ENCODE measurements at regions not wholly inside any gene's neighbourhood (a gene's known extent, or its start where the extent isn't known, plus 50 kb on each side); places are given as distances from the start of the nearest gene placed in this dataset.

- Histone ChIP-seq H3K79me2 (ENCODE audit: low read length) (no peaks in the 10 kb centered on the region), H3K4me1 (ENCODE audit: low read length) (peaks cover 23% of the 10 kb centered on the region), H3K27ac (ENCODE audit: low read length) (no peak overlapping the region), H4K20me1 (ENCODE audit: insufficient read depth, low read length) (no peaks in the 10 kb centered on the region), H3K36me3 (replicated peaks; ENCODE audit: low read depth, low read length) (no peaks in the 10 kb centered on the region), H3K27me3 (ENCODE audit: low read depth, low read length) (no peaks in the 10 kb centered on the region), H3K9ac (ENCODE audit: low read length) (no peak overlapping the region), H3K4me3 (ENCODE audit: low read length) (no peak overlapping the region), H2AFZ (ENCODE audit: low read depth, low read length) (no peak overlapping the region), H3K4me2 (ENCODE audit: low read length) (no peak overlapping the region; the same call in 1 of the 2 replicates), H3K9me3 (ENCODE audit: insufficient read depth, low read length) (no peaks in the 10 kb centered on the region)
- TF ChIP-seq, protein P1, sequence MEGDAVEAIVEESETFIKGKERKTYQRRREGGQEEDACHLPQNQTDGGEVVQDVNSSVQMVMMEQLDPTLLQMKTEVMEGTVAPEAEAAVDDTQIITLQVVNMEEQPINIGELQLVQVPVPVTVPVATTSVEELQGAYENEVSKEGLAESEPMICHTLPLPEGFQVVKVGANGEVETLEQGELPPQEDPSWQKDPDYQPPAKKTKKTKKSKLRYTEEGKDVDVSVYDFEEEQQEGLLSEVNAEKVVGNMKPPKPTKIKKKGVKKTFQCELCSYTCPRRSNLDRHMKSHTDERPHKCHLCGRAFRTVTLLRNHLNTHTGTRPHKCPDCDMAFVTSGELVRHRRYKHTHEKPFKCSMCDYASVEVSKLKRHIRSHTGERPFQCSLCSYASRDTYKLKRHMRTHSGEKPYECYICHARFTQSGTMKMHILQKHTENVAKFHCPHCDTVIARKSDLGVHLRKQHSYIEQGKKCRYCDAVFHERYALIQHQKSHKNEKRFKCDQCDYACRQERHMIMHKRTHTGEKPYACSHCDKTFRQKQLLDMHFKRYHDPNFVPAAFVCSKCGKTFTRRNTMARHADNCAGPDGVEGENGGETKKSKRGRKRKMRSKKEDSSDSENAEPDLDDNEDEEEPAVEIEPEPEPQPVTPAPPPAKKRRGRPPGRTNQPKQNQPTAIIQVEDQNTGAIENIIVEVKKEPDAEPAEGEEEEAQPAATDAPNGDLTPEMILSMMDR (IDR thresholded peaks at IDR 0.05; ENCODE audit: low read depth, low read length), result no peak
- no peak for TF ChIP-seq EZH2phosphoT487 (IDR thresholded peaks at IDR 0.05; ENCODE audit: low read depth)
These were observed 373.5 kb downstream of the TBC1D32 start for GRCh38 chr6:120960761-120961160.

DNA sequence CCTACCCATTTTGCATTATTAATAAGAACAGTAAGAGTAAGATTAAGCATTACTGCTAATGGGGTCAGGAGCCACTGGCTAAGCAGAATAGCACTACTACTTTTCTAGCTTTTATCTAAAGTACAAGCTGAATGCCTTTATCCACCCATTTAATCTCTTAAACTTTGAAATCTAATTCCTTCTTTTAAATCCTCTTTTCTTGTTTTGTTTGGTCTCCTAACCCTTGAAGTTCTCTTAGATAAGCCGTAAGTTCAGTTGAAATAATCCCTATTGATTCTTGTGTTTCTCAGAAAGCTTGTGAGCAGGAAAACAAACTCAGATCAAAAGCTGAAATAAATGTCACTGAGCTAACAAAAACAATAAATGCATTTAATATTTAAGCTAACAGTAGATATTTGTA is 380.2 kb downstream of the TBC1D32 start:
- Histone ChIP-seq H3K4me2 (ENCODE audit: low read length) (no peak overlapping the region), H3K9me3 (ENCODE audit: insufficient read depth, low read length) (no peaks in the 10 kb centered on the region), H3K27ac (ENCODE audit: low read length) (no peak overlapping the region), H3K4me3 (ENCODE audit: low read length) (no peak overlapping the region), H3K79me2 (ENCODE audit: low read length) (no peaks in the 10 kb centered on the region), H4K20me1 (ENCODE audit: insufficient read depth, low read length) (no peaks in the 10 kb centered on the region), H3K9ac (ENCODE audit: low read length) (no peak overlapping the region), H2AFZ (ENCODE audit: low read depth, low read length) (no peak overlapping the region), H3K27me3 (ENCODE audit: low read depth, low read length) (no peaks in the 10 kb centered on the region), H3K36me3 (replicated peaks; ENCODE audit: low read depth, low read length) (no peaks in the 10 kb centered on the region), H3K4me1 (ENCODE audit: low read length) (no peaks in the 10 kb centered on the region)
- TF ChIP-seq, protein P1 (IDR thresholded peaks at IDR 0.05; ENCODE audit: low read depth, low read length), result no peak

DNA sequence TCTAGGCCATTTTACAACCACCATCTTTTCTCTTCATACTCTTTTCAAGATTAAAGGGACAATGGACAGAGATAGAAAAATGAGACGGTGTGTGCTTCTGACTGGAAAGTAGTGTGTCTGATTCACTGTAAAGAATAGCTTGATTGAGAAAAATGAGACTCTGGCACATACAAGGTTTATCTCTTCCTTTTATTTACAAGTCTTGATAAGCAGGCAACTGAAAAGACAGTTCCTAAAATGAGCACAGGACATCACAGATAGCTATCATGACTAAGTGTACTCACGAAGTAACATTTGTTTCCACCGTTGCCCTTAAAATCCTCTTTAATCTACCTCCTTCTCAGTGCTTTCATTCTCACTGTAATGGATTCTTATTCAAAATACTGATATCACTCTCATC is 383.0 kb downstream of the TBC1D32 start:
- Histone ChIP-seq H3K9ac (ENCODE audit: low read length) (no peak overlapping the region), H3K4me2 (ENCODE audit: low read length) (no peak overlapping the region), H2AFZ (ENCODE audit: low read depth, low read length) (no peak overlapping the region), H3K9me3 (ENCODE audit: insufficient read depth, low read length) (no peaks in the 10 kb centered on the region), H3K36me3 (replicated peaks; ENCODE audit: low read depth, low read length) (no peaks in the 10 kb centered on the region), H3K4me3 (ENCODE audit: low read length) (no peak overlapping the region), H4K20me1 (ENCODE audit: insufficient read depth, low read length) (no peaks in the 10 kb centered on the region), H3K27me3 (ENCODE audit: low read depth, low read length) (no peaks in the 10 kb centered on the region), H3K27ac (ENCODE audit: low read length) (no peak overlapping the region), H3K79me2 (ENCODE audit: low read length) (no peaks in the 10 kb centered on the region), H3K4me1 (ENCODE audit: low read length) (no peaks in the 10 kb centered on the region)
- TF ChIP-seq, protein P1 (IDR thresholded peaks at IDR 0.05; ENCODE audit: low read depth, low read length), result no peak
- TF ChIP-seq EZH2phosphoT487 (IDR thresholded peaks at IDR 0.05; ENCODE audit: low read depth), result no peak

GRCh38 chr6:120947111-120947510 is 387.2 kb downstream of the TBC1D32 start:
- no peaks in the 10 kb centered on the region for H3K4me1 ChIP-seq (ENCODE audit: low read length)
- no peak for TF ChIP-seq EZH2phosphoT487 (IDR thresholded peaks at IDR 0.05; ENCODE audit: low read depth)
- TF ChIP-seq, protein P1 (IDR thresholded peaks at IDR 0.05; ENCODE audit: low read depth, low read length), result no peak
- no peaks in the 10 kb centered on the region for H3K9me3 ChIP-seq (ENCODE audit: insufficient read depth, low read length)
- no peaks in the 10 kb centered on the region for H3K36me3 ChIP-seq (replicated peaks; ENCODE audit: low read depth, low read length)
- H4K20me1 ChIP-seq (ENCODE audit: insufficient read depth, low read length), result no peaks in the 10 kb centered on the region
- no peaks in the 10 kb centered on the region for H3K79me2 ChIP-seq (ENCODE audit: low read length)
- no peak overlapping the region for H2AFZ ChIP-seq (ENCODE audit: low read depth, low read length)
- no peaks in the 10 kb centered on the region for H3K27me3 ChIP-seq (ENCODE audit: low read depth, low read length)
- no peak overlapping the region for H3K9ac ChIP-seq (ENCODE audit: low read length)
- no peak overlapping the region for H3K4me3 ChIP-seq (ENCODE audit: low read length)
- H3K4me2 ChIP-seq (ENCODE audit: low read length), result no peak overlapping the region
- H3K27ac ChIP-seq (ENCODE audit: low read length), result no peak overlapping the region
